Ramos (cell line): ENCODE measurements at regions not wholly inside any gene's neighbourhood (a gene's known extent, or its start where the extent isn't known, plus 50 kb on each side); places are given as distances from the start of the nearest gene placed in this dataset.

Experiments
- in situ Hi-C: fragments of 300-500 bp; cut with MboI; formaldehyde crosslinking; loops from one replicate; pipeline ENCODE4 v1.14.3; 2022; ENCODE audit warnings: low sequenced_read_pairs; ENCODE audit not compliant: unreplicated experiment

DNA sequence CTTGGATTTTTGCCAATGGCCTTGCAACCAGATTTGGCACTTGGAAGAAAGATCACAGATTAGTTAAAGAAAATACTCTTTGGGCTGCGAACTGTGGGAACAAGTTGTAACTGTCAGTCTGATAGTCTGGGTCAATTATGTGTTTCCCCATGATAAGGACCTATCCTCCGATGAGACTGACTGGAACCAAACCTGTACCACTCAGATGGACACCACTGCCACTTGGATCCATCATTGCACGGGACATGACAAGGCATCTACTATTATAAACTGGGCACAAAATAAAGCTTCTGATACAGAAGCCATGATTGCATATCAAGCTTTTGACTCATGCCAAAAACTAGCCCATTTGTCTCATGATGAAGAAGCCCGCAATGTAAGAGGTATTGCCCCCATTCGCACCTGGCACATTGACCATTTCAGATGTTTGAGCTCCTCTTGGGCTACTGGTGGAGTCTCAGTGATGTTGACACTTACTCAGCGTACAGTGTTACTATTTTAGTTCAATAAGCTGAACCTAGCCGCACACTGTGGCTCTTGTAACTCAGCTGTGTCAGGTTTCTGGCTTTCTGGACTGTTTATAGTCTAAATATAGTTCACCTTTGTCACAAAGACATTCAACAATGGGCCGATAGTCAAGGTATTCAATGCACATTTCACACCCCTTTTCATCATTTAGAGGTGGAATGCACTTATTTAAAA lies 179.8 kb upstream of the RBBP8 start:
- in situ Hi-C loops = no loop called here

DNA sequence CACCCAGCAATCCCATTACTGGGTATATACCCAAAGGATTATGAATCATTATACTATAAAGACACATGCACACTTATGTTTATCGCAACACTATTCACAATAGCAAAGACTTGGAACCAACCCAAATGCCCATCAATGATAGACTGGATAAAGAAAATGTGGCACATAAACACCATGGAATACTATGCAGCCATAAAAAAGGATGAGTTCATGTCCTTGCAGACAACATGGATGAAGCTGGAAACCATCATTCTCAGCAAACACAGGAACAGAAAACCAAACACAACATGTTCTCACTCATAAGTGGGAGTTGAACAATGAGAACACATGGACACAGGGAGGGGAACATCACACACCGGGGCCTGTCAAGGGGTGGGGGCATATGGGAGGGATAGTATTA lies 169.1 kb upstream of the RBBP8 start:
- in situ Hi-C loops = loop anchor here (5.0 kb wide), 1 partner anchor 78 kb away; no protein-coding TSS in a partner anchor

DNA sequence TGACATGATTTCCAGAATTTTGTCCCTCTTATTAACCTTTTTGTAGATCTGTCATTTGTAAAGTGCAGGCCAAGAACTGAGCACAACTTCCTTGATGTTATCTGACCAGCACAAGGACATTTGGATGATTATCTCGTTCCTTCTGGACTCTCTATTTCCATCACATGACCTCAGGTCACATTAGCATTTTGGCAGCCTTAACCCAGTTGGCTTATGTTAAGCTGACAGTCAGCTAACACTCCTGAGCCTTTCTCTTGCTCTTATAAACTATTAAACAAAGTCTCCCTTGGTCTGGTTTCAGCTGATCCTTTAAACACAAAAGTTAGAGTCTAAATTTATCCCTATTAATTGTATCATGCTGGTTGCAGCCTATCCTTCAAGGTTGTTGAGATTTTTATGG lies 167.2 kb upstream of the RBBP8 start:
- in situ Hi-C loops = no loop called here

GRCh38 chr18:22767653-22768052 lies 165.5 kb upstream of the RBBP8 start:
- in situ Hi-C loops = no loop called here

- in situ Hi-C loops = no loop called here
These were observed 159.2 kb upstream of the RBBP8 start for GRCh38 chr18:22773944-22774343.

DNA sequence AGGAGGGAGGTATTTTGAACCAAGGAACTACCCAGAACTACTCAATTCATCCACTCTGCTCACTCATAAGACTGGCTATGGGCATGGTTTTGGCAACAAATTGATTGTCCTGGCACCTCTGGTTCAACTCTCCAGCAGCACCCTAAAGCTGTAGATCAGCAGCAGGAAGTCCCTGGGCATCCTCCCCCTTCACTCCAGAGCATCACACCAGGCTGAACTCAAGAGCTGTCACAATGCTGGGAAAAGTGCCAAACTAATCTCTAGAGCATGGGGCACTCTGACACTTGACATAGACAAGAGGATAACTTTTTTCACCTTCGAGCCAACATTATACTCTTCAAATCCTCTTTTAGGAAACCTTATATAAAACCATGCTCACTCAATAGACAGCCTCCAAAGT lies 154.1 kb upstream of the RBBP8 start:
- in situ Hi-C loops = no loop called here

DNA sequence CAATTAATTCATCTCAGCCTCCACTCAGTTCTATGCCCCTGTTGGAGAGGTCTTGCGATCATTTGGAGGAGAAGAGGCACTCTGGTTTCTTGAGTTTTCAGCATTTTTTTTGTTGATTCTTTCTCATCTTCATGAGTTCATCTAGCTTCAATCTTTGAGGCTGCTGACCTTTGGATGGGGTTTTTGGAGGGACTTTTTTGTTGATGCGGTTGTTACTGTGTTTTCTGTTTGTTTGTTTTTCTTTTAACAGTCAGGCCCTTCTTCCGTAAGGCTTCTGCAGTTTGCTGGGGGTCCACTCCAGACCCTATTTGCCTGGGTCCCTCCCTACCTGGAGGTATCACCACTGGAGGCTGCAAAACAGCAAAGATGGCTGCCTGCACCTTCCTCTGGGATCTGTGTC lies 149.9 kb upstream of the RBBP8 start:
- in situ Hi-C loops = no loop called here

GRCh38 chr18:22783662-22784076 lies 149.5 kb upstream of the RBBP8 start:
- in situ Hi-C loops = no loop called here

DNA sequence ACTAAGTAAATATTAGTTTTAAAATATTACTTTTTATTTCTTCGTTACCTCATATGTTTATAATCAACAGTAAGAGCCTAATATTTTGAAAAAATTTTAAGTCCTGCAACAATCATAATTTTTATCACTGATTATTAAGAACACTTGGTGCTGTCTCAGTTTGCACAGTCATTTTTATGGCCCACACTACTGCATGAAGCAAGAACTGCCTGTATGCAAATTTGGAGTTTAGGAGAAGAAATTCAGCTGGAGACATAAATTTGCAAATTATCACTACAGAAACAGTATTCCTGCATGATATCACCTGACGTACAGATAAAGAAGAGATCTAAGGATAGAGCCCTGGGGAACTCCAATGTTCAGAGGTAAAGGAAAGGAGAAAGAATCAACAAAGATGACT lies 144.1 kb upstream of the RBBP8 start:
- in situ Hi-C loops = no loop called here

DNA sequence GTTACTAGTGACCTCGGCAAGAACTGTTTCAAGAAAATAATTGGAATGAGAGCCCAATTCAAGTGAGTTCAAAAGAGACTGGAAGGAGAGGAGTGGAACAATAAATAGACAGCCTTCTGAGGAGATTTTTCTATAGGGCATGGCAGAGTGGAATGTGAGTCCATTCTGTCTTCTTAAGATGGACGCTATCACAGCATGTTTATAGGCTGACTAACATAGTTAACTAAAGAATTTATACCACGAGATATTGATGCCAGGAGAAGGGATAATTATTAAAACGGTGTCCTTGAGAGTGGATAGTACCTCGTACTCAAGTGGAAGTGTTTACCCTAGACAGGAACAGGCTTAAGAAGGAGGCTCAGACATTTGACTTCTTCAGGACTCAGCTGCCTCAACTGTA lies 143.5 kb upstream of the RBBP8 start:
- in situ Hi-C loops = no loop called here

- in situ Hi-C loops = loop anchor here (10.0 kb wide), 1 partner anchor 604 kb away; no protein-coding TSS in a partner anchor
These were observed 142.4 kb upstream of the RBBP8 start for GRCh38 chr18:22790545-22791309.

- in situ Hi-C loops = loop anchor here (10.0 kb wide), 1 partner anchor 604 kb away; no protein-coding TSS in a partner anchor
These were observed 141.9 kb upstream of the RBBP8 start for GRCh38 chr18:22791310-22791610.

DNA sequence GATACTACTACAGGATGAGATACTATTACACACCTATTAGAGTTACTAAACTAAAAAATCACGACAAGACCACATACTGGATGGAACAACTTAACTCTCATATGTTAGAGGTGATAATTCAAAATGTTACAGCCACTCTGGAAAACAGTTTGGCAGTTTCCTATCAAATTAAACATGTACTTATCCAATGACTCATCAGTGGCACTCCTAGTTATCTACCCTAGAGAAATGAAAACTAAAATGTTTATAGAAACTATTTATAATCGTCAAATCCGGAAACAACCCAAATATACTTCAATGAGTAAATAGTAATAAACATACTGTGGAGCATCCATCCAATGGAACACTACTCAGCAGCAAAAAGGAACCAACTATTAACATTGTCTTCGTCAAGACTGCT lies 137.0 kb upstream of the RBBP8 start:
- in situ Hi-C loops = loop anchor here (10.0 kb wide), 1 partner anchor 599 kb away; no protein-coding TSS in a partner anchor

DNA sequence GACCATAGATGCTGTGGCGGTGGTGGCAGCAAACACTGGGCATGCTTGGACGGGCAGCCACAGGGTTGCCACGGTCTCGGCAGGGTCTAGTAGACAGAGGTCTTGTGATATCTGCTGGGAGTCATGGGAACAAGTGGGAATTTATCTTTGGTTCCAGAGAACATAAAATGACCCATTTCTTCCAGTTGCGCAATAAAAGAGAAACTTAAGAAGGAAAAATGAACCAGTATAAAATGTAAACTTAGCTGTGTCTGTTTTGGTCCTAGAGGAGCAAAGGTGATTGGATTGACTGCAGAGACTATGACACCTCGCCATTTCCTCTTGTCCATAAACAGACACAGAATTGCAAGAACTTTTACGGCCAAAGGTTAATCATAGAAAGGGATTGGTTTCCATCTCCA lies 132.6 kb upstream of the RBBP8 start:
- in situ Hi-C loops = loop anchor here (25.0 kb wide), 1 partner anchor 1112 kb away; no protein-coding TSS in a partner anchor

GRCh38 chr18:22813648-22814328 lies 119.3 kb upstream of the RBBP8 start:
- in situ Hi-C loops = loop anchor here (25.0 kb wide), 1 partner anchor 1099 kb away; no protein-coding TSS in a partner anchor

DNA sequence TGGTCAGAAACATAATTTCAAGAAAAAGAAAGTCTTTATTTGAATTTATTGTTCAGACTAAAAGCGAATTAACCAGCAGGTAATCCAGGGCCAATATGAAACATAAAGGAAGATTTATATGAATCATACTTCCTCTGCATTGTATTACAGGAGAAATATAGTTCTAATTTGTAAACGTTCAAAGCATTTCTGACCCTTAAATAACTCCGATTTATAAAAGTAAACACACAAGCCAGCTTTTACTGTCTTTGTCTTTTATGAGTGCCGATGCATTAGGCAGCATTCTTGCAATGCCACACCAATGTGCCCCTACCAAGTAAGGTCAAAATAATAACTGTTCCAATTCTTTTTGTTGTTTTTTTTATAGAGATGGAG lies 118.8 kb upstream of the RBBP8 start:
- in situ Hi-C loops = loop anchor here (25.0 kb wide), 1 partner anchor 1098 kb away; no protein-coding TSS in a partner anchor

- in situ Hi-C loops = loop anchor here (25.0 kb wide), 1 partner anchor 1096 kb away; no protein-coding TSS in a partner anchor
These were observed 116.6 kb upstream of the RBBP8 start for GRCh38 chr18:22816266-22817176.

GRCh38 chr18:22817844-22818243 lies 115.3 kb upstream of the RBBP8 start:
- in situ Hi-C loops = loop anchor here (25.0 kb wide), 1 partner anchor 1094 kb away; no protein-coding TSS in a partner anchor

- in situ Hi-C loops = loop anchor here (25.0 kb wide), 1 partner anchor 1090 kb away; no protein-coding TSS in a partner anchor
These were observed 111.1 kb upstream of the RBBP8 start for GRCh38 chr18:22822024-22822423.
